Smooth muscle cell (in vitro differentiated cells): ENCODE measurements at regions not wholly inside any gene's neighbourhood (a gene's known extent, or its start where the extent isn't known, plus 50 kb on each side); places are given as distances from the start of the nearest gene placed in this dataset.
A peak's percentile ranks its signal among the peaks of the same experiment; 100 is the strongest.
"Not testable (repeated sequence)": the region's sequence is repeated elsewhere in the genome, so short reads cannot be mapped to it uniquely, and the experiment has no call there.

ENCODE experiments used
- DNase-seq: peaks from one replicate; lab custom pipeline; 2025; ENCODE audit not compliant: unreplicated experiment; lab: John Stamatoyannopoulos, UW
- H2AFZ ChIP-seq: fragments of 200-600 bp; sonication (generic); 2 replicates; pipeline ENCODE4 v1.6.0; 2016; ENCODE audit warnings: antibody characterized with exemption, low read depth, mild to moderate bottlenecking
- H3F3A ChIP-seq: fragments of 200-600 bp; sonication (generic); 2 replicates; pipeline ENCODE4 v1.6.0; 2017; ENCODE audit warnings: antibody characterized with exemption, low read depth
- H3K27ac ChIP-seq: fragments of 200-600 bp; sonication (generic); 2 replicates; pipeline ENCODE4 v1.5.1; 2016; ENCODE audit warnings: low read depth, mild to moderate bottlenecking
- H3K27me3 ChIP-seq: fragments of 200-600 bp; sonication (generic); 2 replicates; pipeline ENCODE4 v1.6.1; 2016; ENCODE audit warnings: low read depth, mild to moderate bottlenecking
- H3K36me3 ChIP-seq: fragments of 200-600 bp; sonication (generic); 2 replicates; pipeline ENCODE4 v1.5.1; 2016; ENCODE audit warnings: low read depth
- H3K4me1 ChIP-seq: fragments of 200-600 bp; sonication (generic); 2 replicates; pipeline ENCODE4 v1.5.1; 2016; ENCODE audit warnings: low read depth
- H3K4me2 ChIP-seq: fragments of 200-600 bp; sonication (generic); 2 replicates; pipeline ENCODE4 v1.6.0; 2016; ENCODE audit warnings: mild to moderate bottlenecking
- H3K4me3 ChIP-seq: fragments of 200-600 bp; sonication (generic); 2 replicates; pipeline ENCODE4 v1.5.1; 2016; ENCODE audit warnings: mild to moderate bottlenecking
- H3K79me2 ChIP-seq: fragments of 200-600 bp; sonication (generic); 2 replicates; pipeline ENCODE4 v1.6.0; 2016; ENCODE audit warnings: low read depth, mild to moderate bottlenecking
- H3K9ac ChIP-seq: fragments of 200-600 bp; sonication (generic); 2 replicates; pipeline ENCODE4 v1.6.0; 2016; ENCODE audit warnings: low read depth
- H3K9me3 ChIP-seq: fragments of 200-600 bp; sonication (generic); replicated peaks from 2 replicates; pipeline ENCODE4 v1.5.1; 2016; ENCODE audit warnings: low read depth
- H4K20me1 ChIP-seq: fragments of 200-600 bp; sonication (generic); 2 replicates; pipeline ENCODE4 v1.6.0; 2016; ENCODE audit warnings: low read depth
- CTCF ChIP-seq: fragments of 200-600 bp; sonication (generic); IDR thresholded peaks from 2 replicates; pipeline ENCODE4 v1.5.1; 2017; ENCODE audit warnings: borderline replicate concordance, mild to moderate bottlenecking, antibody characterized with exemption; ENCODE audit not compliant: insufficient read depth, poor library complexity, severe bottlenecking
- WGBS: methylation state at CpG from one replicate; pipeline ENCODE4 v1.1.7; 2016; ENCODE audit warnings: low lambda C conversion rate; 5-methylcytosine and 5-hydroxymethylcytosine counted together

- H3K9ac ChIP-seq: no peak overlapping the region
- no peaks in the 10 kb centered on the region for H3K36me3 ChIP-seq
- H2AFZ ChIP-seq: no peak overlapping the region
- peaks cover 13% of the 10 kb centered on the region for H3K4me1 ChIP-seq
- no peaks in the 10 kb centered on the region for H3F3A ChIP-seq
- H3K79me2 ChIP-seq: no peaks in the 10 kb centered on the region
- no peaks in the 10 kb centered on the region for H4K20me1 ChIP-seq
- H3K27ac ChIP-seq: peak overlapping the region; percentile 90
- no peak overlapping the region for H3K4me3 ChIP-seq
- no peak for TF ChIP-seq CTCF
- no peaks in the 10 kb centered on the region for H3K27me3 ChIP-seq
- no peak for DNase-seq
- no peak overlapping the region for H3K4me2 ChIP-seq
- H3K9me3 ChIP-seq: no peaks in the 10 kb centered on the region
Observed at GRCh38 chr11:23780231-23780630, 716.6 kb upstream of the LUZP2 start.

- Histone ChIP-seq H3K27me3 (no peaks in the 10 kb centered on the region), H3K79me2 (no peaks in the 10 kb centered on the region), H3K9me3 (no peaks in the 10 kb centered on the region), H2AFZ (no peak overlapping the region), H3K4me1 (peaks cover 13% of the 10 kb centered on the region), H3K9ac (no peak overlapping the region), H3K4me2 (no peak overlapping the region), H4K20me1 (no peaks in the 10 kb centered on the region), H3F3A (no peaks in the 10 kb centered on the region), H3K4me3 (no peak overlapping the region), H3K27ac (no peak overlapping the region), H3K36me3 (no peaks in the 10 kb centered on the region)
- no peak for TF ChIP-seq CTCF
- WGBS: 89% methylated on average over 4 of the region's 4 CpGs
- no peak for DNase-seq
Observed at GRCh38 chr11:23781803-23782560, 714.9 kb upstream of the LUZP2 start.

- H3F3A ChIP-seq, H4K20me1 ChIP-seq, H3K4me3 ChIP-seq, H3K4me2 ChIP-seq, DNase-seq, H3K9ac ChIP-seq, H2AFZ ChIP-seq, H3K79me2 ChIP-seq, H3K36me3 ChIP-seq, H3K9me3 ChIP-seq, H3K4me1 ChIP-seq, H3K27ac ChIP-seq, H3K27me3 ChIP-seq: not testable (repeated sequence)
- WGBS: 94% methylated on average over 1 of the region's 1 CpG
Observed at GRCh38 chr11:23786974-23787373, 709.9 kb upstream of the LUZP2 start.

GRCh38 chr11:23789200-23789853, 707.5 kb upstream of the LUZP2 start:
- Histone ChIP-seq H3K27ac (peak overlapping the region; percentile 87), H3K9me3 (no peaks in the 10 kb centered on the region), H2AFZ (no peak overlapping the region), H3F3A (peaks cover 6% of the 10 kb centered on the region), H3K9ac (peak overlapping the region; percentile 23), H3K4me2 (peak overlapping the region; percentile 59), H4K20me1 (no peaks in the 10 kb centered on the region), H3K36me3 (no peaks in the 10 kb centered on the region), H3K27me3 (no peaks in the 10 kb centered on the region), H3K4me1 (peaks cover 4% of the 10 kb centered on the region), H3K79me2 (no peaks in the 10 kb centered on the region), H3K4me3 (no peak overlapping the region)
- no peak for TF ChIP-seq CTCF
- no peak for DNase-seq
- WGBS: 55% methylated on average over 5 of the region's 5 CpGs
